Stimulated activated effector memory CD8-positive, alpha-beta T cell treated with anti-CD3 and anti-CD28 coated beads, Interleukin-12 subunit alpha, Interleukin-12 subunit beta, amount 100 ng/mL, for 72 hours (primary cell): ENCODE measurements at regions not wholly inside any gene's neighbourhood (a gene's known extent, or its start where the extent isn't known, plus 50 kb on each side); places are given as distances from the start of the nearest gene placed in this dataset.
"Not testable (repeated sequence)": the region's sequence is repeated elsewhere in the genome, so short reads cannot be mapped to it uniquely, and the experiment has no call there.

Source experiments
- ATAC-seq: fragments of 150-1000 bp; cut with Tn5 transposase; 2 replicates; pipeline ENCODE4 v1.10.0; 2021
- DNase-seq, 2 donors: peaks; one replicate each; pipeline ENCODE4 v3.0.0; 2021 to 2022; ENCODE audit warnings: low spot score in 2 of 2
- H3K27ac Mint-ChIP-seq: one replicate; pipeline ENCODE4 v1.8.0; 2022; ENCODE audit warnings: mild to moderate bottlenecking, mixed read lengths
- H3K36me3 Mint-ChIP-seq: one replicate; pipeline ENCODE4 v1.8.0; 2022; ENCODE audit warnings: mild to moderate bottlenecking, mixed read lengths
- H3K4me1 Mint-ChIP-seq: one replicate; pipeline ENCODE4 v1.8.0; 2022; ENCODE audit warnings: mixed read lengths
- H3K4me3 Mint-ChIP-seq: one replicate; pipeline ENCODE4 v1.8.0; 2022; ENCODE audit warnings: mild to moderate bottlenecking, mixed read lengths
- H3K9me3 Mint-ChIP-seq: one replicate; pipeline ENCODE4 v1.8.0; 2022; ENCODE audit warnings: mixed read lengths

DNA sequence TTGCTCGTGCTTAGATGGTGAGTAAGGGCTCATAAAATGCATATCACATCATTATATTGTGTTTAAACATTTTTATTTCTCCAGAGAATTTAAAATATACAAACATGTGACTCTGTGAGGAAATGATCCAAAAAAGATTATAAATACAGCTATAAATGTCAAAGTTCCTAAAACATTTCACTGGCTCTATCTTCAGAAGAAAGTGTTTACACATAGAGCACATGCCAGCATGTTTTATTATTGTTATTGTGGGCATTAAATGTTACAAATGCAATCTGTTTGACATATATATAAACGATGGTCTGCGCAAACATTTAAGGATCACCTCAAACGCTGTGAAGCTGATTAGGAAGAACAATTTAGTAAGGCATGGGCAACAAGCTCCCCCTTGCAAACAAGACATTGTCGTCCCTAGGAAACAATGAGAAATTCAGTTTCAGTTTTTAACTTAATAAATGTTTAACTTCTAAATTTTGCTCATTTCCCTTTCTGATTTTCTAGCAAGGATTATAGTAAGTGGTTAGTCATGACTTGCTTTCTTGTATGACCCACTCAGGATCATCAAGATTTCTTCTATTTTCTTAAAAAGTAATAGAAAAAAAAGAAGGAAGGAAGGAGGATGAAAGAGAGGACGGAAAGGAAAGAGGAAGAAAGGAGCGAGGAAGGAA, 207.5 kb downstream of the SATB1 start:
- Mint-ChIP-seq H3K4me3 (no peak overlapping the region), H3K36me3 (no peaks in the 10 kb centered on the region), H3K9me3 (no peaks in the 10 kb centered on the region), H3K27ac (no peak overlapping the region), H3K4me1 (no peaks in the 10 kb centered on the region)
- ATAC-seq: no peak
- no peak for DNase-seq

DNA sequence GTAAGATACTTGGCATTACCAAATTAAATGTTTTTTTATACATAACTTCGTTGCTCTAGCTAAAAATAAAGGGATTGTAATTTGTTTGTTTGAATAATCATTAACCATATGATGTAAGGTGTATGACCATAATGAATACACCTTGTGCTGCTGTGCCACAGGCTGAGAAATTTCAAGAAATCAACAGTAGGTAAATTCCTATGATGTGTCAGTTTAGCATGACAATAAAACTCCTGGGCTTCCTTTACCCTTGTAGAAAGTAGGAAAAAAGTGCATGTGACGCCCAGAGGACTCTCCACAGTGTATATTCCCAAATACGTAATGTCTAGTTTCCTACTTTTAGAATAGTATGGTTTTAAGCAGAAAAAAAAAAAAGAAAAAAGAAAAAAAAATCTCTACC, 208.1 kb downstream of the SATB1 start:
- no peaks in the 10 kb centered on the region for H3K36me3 Mint-ChIP-seq
- no peak overlapping the region for H3K4me3 Mint-ChIP-seq
- no peak overlapping the region for H3K27ac Mint-ChIP-seq
- DNase-seq (no peak), ATAC-seq (no peak)
- no peaks in the 10 kb centered on the region for H3K9me3 Mint-ChIP-seq
- no peaks in the 10 kb centered on the region for H3K4me1 Mint-ChIP-seq

- Mint-ChIP-seq H3K27ac (no peak overlapping the region), H3K4me1 (no peaks in the 10 kb centered on the region), H3K9me3 (no peaks in the 10 kb centered on the region), H3K36me3 (no peaks in the 10 kb centered on the region), H3K4me3 (no peak overlapping the region)
- ATAC-seq (no peak), DNase-seq (no peak)
These were observed 209.5 kb downstream of the SATB1 start for GRCh38 chr3:18215639-18216038.

DNA sequence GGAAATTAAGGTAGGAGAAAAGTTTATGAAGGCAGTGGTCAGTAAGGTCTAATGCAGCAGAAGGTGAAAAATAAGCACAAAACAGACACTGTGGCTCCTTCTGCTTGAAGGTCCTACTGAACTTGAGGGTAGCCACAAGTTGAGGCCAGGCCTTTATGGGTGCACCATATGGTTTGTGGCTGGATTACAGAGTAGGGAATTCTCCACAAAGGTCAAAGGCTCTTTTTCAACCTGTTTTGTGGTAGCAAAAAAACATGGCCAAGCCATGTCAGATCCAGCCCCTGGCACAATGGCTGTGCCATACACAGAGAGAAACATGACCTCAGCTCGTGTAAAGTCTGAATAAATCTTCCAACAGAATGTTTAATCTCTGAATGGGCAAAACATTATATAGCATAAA, 214.0 kb downstream of the SATB1 start:
- H3K36me3 Mint-ChIP-seq: no peaks in the 10 kb centered on the region
- DNase-seq (no peak), ATAC-seq (no peak)
- H3K4me1 Mint-ChIP-seq: peaks cover 5% of the 10 kb centered on the region
- no peaks in the 10 kb centered on the region for H3K9me3 Mint-ChIP-seq
- H3K4me3 Mint-ChIP-seq: no peak overlapping the region
- H3K27ac Mint-ChIP-seq: no peak overlapping the region

- H3K4me1 Mint-ChIP-seq: peaks cover 5% of the 10 kb centered on the region
- H3K4me3 Mint-ChIP-seq: no peak overlapping the region
- H3K36me3 Mint-ChIP-seq: no peaks in the 10 kb centered on the region
- DNase-seq (no peak), ATAC-seq (no peak)
- no peaks in the 10 kb centered on the region for H3K9me3 Mint-ChIP-seq
- H3K27ac Mint-ChIP-seq: no peak overlapping the region
These were observed 216.3 kb downstream of the SATB1 start for GRCh38 chr3:18208856-18209255.

GRCh38 chr3:18208091-18208490, 217.0 kb downstream of the SATB1 start:
- Mint-ChIP-seq H3K4me3 (no peak overlapping the region), H3K4me1 (peaks cover 5% of the 10 kb centered on the region), H3K27ac (no peak overlapping the region), H3K9me3 (no peaks in the 10 kb centered on the region), H3K36me3 (no peaks in the 10 kb centered on the region)
- ATAC-seq: no peak
- DNase-seq: no peak

DNA sequence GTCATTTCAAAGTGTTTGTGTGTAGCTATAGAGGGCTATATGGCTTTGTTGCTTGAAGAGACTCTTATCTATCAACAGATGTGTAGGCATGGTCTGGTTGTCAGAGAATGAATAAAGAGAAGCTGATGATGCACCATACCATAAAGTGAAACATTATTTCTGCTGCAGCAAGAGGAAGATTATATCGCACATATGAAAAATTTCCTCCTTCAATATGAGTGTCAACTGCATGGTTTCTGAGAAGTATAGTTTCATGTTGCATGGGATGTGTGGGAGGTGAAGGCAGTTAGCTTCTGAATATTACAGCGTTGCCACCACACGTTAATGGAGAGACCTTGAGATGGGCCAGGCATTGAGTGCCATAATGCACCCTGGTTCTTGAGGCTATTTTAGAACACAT, 217.9 kb downstream of the SATB1 start:
- peaks cover 5% of the 10 kb centered on the region for H3K4me1 Mint-ChIP-seq
- DNase-seq: peak in 1 of 2 donors; percentile 54
- no peaks in the 10 kb centered on the region for H3K9me3 Mint-ChIP-seq
- no peak overlapping the region for H3K27ac Mint-ChIP-seq
- peak; percentile 95 for ATAC-seq
- no peaks in the 10 kb centered on the region for H3K36me3 Mint-ChIP-seq
- no peak overlapping the region for H3K4me3 Mint-ChIP-seq

DNA sequence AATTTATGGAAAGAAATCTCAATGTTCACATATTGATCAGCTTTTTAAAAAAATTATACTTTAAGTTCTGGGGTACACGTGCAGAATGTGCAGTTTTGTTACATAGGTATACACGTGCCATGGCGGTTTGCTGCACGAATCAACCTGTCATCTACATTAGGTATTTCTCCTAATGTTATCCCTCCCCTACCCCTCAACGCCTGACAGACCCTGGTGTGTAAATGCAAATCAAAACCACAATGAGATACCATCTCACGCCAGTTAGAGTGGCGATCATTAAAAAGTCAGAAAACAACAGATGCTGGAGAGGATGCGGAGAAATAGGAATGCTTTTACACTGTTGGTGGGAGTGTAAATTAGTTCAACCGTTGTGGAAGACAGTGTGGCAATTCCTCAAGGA, 219.4 kb downstream of the SATB1 start:
- H3K36me3 Mint-ChIP-seq, H3K4me3 Mint-ChIP-seq, H3K9me3 Mint-ChIP-seq, H3K4me1 Mint-ChIP-seq, ATAC-seq, DNase-seq, H3K27ac Mint-ChIP-seq: not testable (repeated sequence)

- H3K36me3 Mint-ChIP-seq: no peaks in the 10 kb centered on the region
These were observed 223.8 kb downstream of the SATB1 start for GRCh38 chr3:18201315-18201714.

DNA sequence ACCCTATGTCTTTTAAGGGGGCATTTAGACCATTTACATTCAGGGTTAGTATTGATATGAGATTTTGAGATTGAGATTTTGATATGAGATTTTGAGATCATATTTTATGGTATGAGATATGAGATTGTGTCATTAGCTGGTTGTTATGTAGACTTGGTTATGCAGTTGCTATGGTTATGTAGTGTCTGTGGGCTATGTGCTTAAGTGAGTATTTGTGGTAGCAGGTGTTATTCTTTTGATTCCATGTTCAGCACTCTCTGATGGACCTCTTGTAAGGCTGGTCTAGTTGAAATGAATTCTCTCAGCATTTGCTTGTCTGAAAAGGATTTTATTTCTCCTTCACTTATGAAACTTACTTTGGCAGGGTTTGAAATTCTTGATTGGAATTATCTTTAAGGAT, 225.4 kb downstream of the SATB1 start:
- no peak overlapping the region for H3K4me3 Mint-ChIP-seq
- DNase-seq (no peak), ATAC-seq (peak; percentile 32)
- no peaks in the 10 kb centered on the region for H3K4me1 Mint-ChIP-seq
- no peaks in the 10 kb centered on the region for H3K36me3 Mint-ChIP-seq
- no peak overlapping the region for H3K27ac Mint-ChIP-seq
- H3K9me3 Mint-ChIP-seq: peaks cover 6% of the 10 kb centered on the region

More at GRCh38 chr3:18201315-18201714, 223.8 kb downstream of the SATB1 start:
- no peak overlapping the region for H3K4me3 Mint-ChIP-seq
- peaks cover 6% of the 10 kb centered on the region for H3K9me3 Mint-ChIP-seq
- H3K4me1 Mint-ChIP-seq: no peaks in the 10 kb centered on the region
- H3K27ac Mint-ChIP-seq: no peak overlapping the region
- DNase-seq (no peak), ATAC-seq (no peak)

DNA sequence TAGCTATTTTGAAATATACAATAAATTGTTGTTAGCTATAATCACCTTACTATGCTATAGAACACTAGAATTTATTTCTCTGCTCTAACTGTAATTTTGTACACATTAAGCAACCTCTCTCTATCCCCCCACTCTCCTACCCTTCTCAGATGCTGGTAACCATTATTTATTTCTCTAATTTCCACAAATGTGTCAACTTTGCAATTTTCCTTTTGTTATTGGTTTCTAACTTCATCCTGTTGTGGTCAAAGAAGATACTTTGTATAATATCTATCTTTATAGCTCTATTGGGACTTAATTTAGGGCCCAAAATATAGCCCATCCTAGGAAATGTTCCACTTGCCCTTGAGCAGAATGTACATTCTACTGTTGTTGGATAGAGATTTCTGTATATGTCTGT, 229.3 kb downstream of the SATB1 start:
- Mint-ChIP-seq H3K36me3 (no peaks in the 10 kb centered on the region), H3K9me3 (peaks cover 6% of the 10 kb centered on the region), H3K4me3 (no peak overlapping the region), H3K27ac (no peak overlapping the region), H3K4me1 (no peaks in the 10 kb centered on the region)
- no peak for ATAC-seq
- no peak for DNase-seq

DNA sequence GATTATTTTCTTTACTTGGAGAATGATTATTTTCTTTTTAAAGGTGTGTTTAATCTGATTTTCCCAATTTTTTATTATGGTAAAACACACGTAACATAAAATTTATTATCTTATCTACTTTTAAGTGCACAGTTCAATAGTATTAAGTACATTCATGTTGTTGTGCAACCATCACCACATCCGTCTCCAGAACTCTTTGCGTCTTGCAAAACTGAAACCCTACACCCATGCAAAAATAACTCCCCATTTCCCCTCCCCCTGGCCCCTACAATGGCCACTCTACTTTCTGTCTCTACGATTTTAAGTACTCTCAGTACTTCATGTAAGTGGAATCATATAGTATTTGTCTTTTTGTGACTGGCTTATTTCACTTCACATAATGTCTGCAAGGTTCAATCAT, 230.7 kb downstream of the SATB1 start:
- ATAC-seq (no peak), DNase-seq (no peak)
- Mint-ChIP-seq H3K4me3 (no peak overlapping the region), H3K36me3 (no peaks in the 10 kb centered on the region), H3K27ac (no peak overlapping the region), H3K9me3 (peaks cover 6% of the 10 kb centered on the region), H3K4me1 (no peaks in the 10 kb centered on the region)

- no peaks in the 10 kb centered on the region for H3K36me3 Mint-ChIP-seq
- no peaks in the 10 kb centered on the region for H3K9me3 Mint-ChIP-seq
- no peak overlapping the region for H3K27ac Mint-ChIP-seq
- no peak overlapping the region for H3K4me3 Mint-ChIP-seq
- DNase-seq (no peak), ATAC-seq (no peak)
- no peaks in the 10 kb centered on the region for H3K4me1 Mint-ChIP-seq
These were observed 234.5 kb downstream of the SATB1 start for GRCh38 chr3:18190646-18191045.

DNA sequence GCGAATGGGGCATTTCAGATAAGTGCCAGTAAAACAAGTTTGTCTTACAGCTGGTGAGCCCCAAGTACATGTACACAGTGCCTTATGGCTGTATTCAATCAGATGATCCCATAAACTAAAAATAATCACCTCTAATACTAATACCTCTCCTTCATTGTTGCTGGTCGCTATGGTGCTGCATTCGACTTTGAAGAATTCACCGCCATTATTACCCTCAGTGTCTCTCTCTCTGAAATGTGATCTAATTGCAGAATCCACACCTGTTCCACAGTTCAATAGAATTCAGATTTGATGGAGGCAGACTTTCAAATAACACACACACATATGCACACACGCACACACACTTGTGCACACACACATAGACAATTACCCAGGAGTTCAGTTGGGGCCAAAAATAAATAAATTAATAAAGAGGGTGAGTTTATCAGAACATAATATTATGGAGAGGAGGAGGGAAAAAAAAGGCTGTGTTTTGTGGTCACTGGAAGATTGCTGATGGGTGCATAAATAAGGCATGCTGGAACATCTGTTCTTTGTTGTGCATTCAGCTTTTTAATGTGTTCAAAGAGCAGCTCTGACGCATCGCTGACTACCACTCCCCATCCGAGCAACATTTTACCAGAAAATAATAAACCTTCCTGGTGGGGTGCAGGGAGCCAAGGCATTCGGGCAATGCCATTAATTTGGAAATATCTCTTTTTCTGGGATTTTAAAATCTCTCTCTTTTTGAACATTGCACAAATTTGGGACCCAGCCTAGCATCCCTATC, 235.7 kb downstream of the SATB1 start:
- no peaks in the 10 kb centered on the region for H3K36me3 Mint-ChIP-seq

DNA sequence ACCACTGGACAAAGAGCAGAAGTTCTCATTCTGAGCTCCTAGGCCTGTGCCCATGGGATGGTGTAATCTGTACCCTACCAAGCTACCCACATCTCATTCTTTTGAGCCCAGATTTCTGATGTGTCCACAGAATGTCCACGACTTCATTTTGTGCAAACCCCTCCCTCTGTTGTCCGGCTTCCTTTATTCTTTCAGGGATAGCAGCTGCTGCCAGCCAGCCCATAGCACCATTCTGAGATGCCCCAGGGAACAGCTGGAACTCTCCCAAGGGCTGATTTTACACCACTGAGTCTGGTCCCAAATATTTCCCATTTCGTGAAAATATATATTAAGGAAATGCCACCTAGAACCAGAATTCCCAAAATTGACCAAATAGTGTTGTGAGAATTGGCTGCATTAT, 236.6 kb downstream of the SATB1 start:
- H3K4me1 Mint-ChIP-seq: no peaks in the 10 kb centered on the region

More for the DNA sequence above, 235.7 kb downstream of the SATB1 start:
- H3K27ac Mint-ChIP-seq: no peak overlapping the region
- DNase-seq: no peak
- no peak overlapping the region for H3K4me3 Mint-ChIP-seq
- H3K9me3 Mint-ChIP-seq: no peaks in the 10 kb centered on the region
- no peak for ATAC-seq
- no peaks in the 10 kb centered on the region for H3K4me1 Mint-ChIP-seq

GRCh38 chr3:18185624-18186023, 239.5 kb downstream of the SATB1 start:
- DNase-seq: no peak
- Mint-ChIP-seq H3K36me3 (no peaks in the 10 kb centered on the region), H3K9me3 (no peaks in the 10 kb centered on the region), H3K4me1 (no peaks in the 10 kb centered on the region), H3K27ac (no peak overlapping the region), H3K4me3 (no peak overlapping the region)
- no peak for ATAC-seq

More for the DNA sequence above, 236.6 kb downstream of the SATB1 start:
- no peak for DNase-seq
- H3K9me3 Mint-ChIP-seq: no peaks in the 10 kb centered on the region
- no peak for ATAC-seq
- H3K27ac Mint-ChIP-seq: no peak overlapping the region
- no peak overlapping the region for H3K4me3 Mint-ChIP-seq
- H3K36me3 Mint-ChIP-seq: no peaks in the 10 kb centered on the region
